ENCODE measurements at regions not wholly inside any gene's neighbourhood (a gene's known extent, or its start where the extent isn't known, plus 50 kb on each side); places are given as distances from the start of the nearest gene placed in this dataset.

DNA sequence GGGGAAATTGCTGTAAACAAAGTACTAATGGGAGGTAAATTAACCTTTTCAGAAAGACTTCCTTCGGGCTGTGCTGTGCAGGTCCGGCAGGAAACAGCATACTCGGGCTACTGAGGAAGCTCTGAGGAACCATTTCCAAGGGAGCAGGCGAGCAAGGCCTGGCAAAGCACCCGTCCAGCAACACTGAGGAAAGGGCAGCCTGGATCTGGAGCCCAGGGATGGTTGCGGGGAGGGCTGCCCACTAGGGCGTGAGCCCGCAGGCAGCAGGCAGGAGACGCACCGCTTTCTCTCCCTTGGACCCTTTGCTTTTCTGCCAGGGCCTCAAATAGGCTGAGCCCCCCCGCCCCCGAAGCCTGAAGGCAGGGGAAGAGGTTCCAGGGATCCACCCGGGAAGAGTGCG, 89.5 kb downstream of the SOX11 start:
- TF ChIP-seq RELA (CRISPR knock-in tag; IDR thresholded peaks at IDR 0.05; ENCODE audit: borderline replicate concordance), result no peak
- TF ChIP-seq, protein P1, sequence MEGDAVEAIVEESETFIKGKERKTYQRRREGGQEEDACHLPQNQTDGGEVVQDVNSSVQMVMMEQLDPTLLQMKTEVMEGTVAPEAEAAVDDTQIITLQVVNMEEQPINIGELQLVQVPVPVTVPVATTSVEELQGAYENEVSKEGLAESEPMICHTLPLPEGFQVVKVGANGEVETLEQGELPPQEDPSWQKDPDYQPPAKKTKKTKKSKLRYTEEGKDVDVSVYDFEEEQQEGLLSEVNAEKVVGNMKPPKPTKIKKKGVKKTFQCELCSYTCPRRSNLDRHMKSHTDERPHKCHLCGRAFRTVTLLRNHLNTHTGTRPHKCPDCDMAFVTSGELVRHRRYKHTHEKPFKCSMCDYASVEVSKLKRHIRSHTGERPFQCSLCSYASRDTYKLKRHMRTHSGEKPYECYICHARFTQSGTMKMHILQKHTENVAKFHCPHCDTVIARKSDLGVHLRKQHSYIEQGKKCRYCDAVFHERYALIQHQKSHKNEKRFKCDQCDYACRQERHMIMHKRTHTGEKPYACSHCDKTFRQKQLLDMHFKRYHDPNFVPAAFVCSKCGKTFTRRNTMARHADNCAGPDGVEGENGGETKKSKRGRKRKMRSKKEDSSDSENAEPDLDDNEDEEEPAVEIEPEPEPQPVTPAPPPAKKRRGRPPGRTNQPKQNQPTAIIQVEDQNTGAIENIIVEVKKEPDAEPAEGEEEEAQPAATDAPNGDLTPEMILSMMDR (IDR thresholded peaks at IDR 0.05), result no peak
- no peak for TF ChIP-seq ZNF423 (CRISPR knock-in tag; IDR thresholded peaks at IDR 0.05)
- no peak for TF ChIP-seq IRF2 (CRISPR knock-in tag; IDR thresholded peaks at IDR 0.05; ENCODE audit: borderline replicate concordance, low read depth)
- TF ChIP-seq ETV6 (CRISPR knock-in tag; IDR thresholded peaks at IDR 0.05), result no peak
- TF ChIP-seq SP1 (CRISPR knock-in tag; conservative IDR thresholded peaks at IDR 0.05), result no peak

Measured in WTC11 (cell line).